Hematopoietic multipotent progenitor cell treated with erythropoietin and hydrocortisone succinate and interleukin-3 and kit ligand, for 15 days (in vitro differentiated cells): ENCODE measurements at regions not wholly inside any gene's neighbourhood (a gene's known extent, or its start where the extent isn't known, plus 50 kb on each side); places are given as distances from the start of the nearest gene placed in this dataset.

Source experiments
- DNase-seq: peaks from one replicate; pipeline ENCODE4 v3.0.0-alpha.2; 2015; ENCODE audit warnings: low spot score

DNA sequence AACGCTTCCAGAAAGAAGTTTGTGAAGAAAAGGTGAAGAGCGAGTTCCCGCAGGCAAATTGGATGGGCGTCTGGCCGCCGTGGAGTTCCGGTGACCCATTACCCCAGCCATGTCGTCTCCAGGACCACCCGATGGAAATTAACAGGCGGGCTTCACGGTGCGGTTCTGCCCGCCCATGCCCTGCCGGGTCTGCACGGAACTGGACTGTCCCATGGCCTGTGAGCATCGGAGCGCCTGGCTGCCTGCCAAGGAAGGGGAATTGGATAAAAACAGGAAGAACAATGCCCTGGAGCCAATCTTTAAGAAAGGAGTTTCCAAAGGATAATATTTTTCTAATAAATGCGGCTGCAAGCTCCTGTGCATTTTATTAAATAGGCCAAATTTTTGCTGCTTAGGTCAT, 319.8 kb upstream of the SLC7A11 start:
- DNase-seq = no peak

DNA sequence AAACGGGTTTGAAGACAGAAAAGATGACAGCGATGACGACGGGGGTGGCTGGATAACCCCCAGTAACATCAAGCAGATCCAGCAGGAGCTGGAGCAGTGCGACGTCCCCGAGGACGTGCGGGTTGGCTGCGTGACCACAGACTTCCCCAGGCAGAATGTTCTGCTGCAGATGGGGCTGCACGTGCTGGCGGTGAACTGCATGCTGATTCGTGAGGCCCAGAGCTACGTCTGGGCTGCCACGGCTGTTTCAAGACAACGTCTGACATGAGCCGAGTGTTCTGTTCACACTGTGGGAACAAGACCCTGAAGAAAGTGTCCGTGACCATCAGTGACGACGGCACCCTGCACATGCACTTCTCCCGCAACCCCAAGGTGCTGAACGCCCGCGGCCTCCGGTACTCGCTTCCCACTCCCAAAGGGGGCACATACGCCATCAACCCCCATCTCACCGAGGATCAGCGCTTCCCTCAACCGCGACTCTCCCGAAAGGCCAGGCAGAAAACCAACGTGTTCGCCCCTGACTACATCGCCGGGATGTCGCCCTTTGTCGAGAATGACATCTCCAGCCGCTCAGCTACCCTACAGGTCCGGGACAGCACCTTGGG, 319.2 kb upstream of the SLC7A11 start:
- DNase-seq = no peak

DNA sequence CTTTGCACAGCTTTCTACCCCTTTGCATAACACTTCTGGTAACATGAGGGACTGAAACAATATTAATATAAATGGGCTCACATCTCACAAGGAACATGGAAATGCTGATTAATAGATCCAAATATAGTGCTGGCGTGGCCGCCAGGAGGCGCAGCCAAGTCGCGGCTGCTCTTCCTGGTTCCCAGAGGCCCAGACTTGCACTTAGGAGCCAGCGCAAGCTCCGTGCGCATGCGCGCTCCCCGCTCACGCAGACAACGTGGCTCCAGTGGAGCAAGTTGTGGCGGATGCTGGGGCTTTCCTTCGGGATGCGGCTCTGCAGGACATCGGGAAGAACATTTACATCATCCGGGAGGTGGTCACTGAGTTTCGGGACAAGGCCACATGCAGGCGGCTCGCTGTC, 318.3 kb upstream of the SLC7A11 start:
- no peak for DNase-seq

DNA sequence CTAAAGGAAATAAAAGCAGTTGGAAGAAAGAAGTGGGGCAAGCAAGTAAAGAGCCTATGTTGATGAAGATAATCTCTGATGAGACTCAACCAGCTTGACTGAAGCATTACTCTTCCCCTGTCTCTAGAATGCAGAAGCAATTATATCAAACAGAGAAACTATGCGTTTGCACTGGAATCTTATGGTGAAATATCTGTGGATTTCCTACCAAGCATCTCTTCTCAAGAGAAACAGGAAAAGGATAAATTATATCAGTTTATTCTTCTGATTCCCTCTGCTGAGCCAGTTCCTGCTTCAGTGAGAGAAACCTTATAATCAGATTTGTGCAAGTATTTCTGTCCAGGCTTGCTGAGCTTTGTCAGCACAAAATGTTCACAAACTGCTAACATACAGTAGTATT, 316.7 kb upstream of the SLC7A11 start:
- DNase-seq = no peak

DNA sequence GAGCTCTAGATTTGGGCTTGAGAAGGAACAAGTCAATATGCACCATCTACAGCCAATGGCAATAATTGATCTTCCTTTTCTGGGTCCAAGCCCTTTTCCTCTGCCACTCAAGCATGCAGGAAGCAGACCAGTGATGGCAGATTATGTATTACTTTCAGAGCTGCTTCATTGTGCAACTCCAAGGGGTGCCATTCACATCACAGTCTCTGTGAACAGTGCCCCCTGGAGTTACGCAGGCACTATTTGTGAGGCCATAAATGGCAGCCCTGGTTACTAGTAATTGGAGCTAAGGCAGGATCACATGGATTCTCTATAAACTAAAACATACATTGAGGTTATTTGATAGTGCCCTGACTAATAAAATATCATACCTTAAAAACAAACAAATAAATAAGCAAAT, 313.4 kb upstream of the SLC7A11 start:
- DNase-seq = no peak

DNA sequence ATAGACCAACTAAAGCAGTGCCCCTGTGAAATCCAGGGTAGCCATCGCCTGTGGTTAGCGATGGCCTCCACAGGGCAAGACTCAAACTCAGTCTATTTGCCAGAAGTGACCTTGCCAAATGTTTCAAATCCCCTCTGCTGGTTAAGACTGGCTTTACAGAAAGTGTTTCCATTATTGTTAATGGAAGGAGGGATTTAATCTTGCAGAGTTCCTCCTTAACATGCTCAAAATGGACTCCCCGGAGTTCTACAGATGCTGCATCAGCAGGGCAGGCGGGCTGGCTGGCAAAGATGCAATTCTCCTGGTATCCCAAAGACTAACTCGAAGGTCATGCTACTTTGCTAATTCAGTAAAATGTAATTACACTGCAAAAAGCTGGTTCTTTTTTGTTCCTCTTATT, 313.0 kb upstream of the SLC7A11 start:
- no peak for DNase-seq

DNA sequence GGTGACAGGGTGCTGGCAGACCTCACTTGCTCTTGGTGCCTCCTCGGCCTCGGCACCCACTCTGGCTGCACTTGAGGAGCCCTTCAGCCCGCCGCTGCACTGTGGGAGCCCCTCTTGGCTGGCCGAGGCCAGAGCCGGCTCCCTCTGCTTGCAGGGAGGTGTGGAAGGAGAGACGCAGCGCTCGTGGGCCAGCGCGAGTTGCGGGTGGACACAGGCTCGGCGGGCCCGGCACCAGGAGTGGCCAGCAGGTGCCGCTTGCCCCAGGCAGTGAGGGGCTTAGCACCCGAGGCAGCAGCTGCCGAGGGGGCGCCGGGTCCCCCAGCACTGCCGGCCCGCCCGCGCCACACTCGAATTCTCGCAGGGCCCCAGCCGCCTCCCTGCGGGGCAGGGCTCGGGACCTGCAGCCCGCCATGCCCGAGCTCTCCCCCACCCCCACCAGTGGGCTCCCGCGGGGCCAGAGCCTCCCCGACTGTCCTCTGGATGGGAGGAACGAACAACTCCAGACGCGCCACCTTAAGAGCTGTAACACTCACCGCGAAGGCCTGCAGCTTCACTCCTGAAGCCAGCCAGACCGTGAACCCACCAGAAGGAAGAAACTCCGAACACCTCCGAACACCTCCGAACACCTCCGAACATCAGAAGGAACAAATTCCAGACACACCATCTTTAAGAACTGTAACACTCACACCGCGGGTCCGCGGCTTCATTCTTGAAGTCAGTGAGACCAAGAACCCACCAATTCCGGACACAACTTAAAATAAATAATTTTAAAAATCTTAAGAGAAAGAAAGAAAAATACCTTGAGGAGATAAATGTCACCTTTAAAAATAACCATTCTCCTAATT, 311.1 kb upstream of the SLC7A11 start:
- no peak for DNase-seq

DNA sequence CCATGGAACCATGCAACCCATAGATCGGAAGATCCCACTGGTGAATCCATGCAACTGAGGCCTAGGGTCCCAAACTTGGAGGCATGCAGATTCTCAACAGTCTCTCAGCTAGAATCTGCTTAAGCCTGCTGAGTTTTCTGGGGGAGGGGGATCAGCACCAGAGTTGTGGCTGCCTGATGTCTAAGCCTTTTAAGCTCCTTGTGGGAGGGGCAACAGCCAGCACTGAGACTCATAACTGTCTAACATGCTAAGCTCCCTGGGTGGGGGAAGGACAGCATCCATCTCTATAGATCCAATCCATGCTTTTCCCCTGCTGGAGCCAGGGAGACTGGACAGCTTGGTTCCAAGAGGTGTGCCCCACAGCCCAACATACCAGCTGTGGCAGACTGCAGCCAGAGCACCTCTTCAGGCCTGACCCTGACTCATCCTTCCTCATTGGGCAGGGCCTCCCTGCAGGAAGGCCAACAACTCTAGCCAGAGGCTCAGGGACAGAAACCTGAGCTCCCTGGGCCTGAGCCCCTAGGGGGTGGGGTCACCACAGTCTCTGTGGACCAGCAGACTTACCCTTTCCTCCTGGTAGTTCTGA, 300.1 kb upstream of the SLC7A11 start:
- no peak for DNase-seq

DNA sequence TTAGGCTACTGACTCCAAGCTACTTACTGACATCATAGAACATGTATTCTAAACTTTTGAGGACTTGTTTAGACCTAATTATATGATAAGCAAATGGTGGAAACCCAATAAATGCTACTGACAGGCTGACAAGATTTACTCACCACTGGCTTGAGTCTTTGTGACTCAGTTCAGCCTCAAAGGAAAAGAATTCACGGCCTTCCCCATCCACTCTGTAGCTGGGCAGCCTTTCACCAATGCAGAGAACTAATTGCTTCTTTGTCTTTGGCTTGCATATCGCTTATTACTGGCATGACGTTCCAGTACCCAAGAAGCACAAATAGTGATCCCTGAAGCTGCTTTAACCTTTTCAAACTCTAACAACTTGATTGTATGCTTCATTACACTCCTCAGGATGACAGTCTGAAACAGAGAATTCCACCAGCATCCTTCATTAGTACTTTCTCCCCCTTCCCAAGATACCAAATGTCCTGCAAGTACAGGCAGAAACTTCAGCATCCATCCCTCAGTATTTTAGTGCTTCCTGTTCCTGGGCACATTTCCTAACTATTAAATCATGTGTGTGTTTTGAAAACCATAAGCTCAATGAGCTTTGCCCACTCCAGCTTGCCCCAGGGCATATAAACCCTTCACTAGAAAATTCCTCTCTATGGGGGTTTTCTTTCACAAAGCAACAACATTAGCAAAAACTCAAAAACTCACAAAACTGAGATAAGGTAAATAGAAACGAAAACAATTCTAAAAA, 298.1 kb upstream of the SLC7A11 start:
- no peak for DNase-seq

DNA sequence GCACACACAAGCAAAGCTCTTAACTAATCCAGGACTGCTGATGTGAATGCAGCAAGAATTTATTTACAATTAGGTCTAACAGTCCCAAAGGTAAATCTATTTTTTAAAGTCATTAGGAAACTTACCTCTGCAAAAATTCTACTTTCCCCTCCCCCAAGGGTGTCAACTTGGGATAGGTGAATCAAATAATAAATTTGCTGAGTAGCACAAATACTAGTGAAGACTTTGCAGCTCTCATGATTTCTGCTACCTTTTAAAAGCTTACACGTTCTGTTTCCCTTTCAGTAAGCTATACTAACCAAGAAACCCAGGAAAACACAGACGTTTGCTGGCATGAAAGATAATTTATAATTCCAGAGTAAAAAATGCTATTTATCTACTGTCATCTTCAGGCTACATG, 296.6 kb upstream of the SLC7A11 start:
- DNase-seq = no peak

DNA sequence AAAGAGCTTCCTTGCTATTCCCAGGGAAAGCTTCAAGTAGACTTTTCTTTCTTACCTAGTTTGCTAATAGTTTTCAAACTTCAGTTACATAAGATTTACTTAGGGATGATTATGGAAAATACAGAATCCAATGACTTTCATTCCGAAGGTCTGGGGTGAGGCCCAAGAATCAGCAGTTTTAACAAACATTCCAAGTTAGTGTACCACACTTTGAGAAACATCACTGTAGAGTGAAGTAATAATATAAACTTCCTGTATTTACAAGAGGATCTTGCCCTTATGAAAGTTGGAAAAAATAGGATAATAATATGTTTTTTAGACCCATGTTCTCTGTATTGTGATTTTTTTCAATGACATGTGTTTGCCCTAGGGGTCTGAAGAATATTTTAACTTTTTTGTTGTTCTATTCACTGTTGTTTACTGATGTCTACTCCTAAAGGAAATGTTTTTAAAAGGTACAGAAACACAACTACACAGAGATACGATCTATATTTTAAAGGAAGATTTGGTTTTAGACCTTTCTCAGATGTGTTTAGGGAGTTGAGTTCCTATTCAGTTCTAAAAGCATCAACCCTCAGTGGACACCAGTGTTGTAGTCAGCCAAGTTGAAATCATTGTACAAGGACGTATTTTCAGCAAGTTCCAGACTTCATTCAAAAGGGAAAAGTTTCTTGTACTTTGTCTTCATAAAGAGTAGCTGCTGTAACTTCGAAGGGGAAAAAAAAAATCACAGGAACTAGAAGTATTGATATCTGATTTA, 295.8 kb upstream of the SLC7A11 start:
- no peak for DNase-seq

DNA sequence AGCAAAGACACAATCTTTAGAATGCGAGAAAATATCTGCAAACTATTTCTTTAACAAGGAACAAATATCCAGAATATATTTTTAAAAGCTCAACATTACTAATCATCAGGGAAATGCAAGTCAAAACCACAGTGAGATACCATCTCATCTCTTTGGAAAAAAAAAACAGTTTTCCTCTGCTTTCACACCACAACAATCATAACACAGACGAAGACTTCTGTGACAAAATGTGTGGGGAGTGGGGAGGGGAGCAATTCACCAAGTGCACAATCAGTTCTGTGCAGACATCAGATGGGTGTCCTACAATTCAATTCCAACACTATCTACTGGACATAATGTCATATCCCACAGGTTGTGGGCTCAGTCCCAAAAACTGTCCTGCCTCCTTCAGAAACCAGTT, 293.2 kb upstream of the SLC7A11 start:
- no peak for DNase-seq

DNA sequence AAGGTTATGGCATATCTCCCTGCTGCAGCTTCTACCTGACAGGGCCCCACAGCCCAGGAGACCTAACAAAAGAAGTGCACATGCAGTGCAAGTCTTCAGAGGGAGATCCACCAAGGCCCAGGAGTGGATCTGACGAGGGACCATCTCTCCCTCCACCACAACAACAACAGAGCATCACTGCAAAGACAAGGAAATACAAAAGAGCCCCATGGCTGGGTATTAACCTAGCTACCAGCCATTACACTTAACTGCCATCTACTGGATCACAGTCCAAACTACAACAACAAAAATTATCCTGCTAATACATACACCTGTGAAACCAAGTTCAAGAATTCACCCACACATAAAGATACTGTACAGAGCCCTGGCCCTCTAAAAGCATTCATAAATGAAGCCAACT, 280.2 kb upstream of the SLC7A11 start:
- DNase-seq = no peak

DNA sequence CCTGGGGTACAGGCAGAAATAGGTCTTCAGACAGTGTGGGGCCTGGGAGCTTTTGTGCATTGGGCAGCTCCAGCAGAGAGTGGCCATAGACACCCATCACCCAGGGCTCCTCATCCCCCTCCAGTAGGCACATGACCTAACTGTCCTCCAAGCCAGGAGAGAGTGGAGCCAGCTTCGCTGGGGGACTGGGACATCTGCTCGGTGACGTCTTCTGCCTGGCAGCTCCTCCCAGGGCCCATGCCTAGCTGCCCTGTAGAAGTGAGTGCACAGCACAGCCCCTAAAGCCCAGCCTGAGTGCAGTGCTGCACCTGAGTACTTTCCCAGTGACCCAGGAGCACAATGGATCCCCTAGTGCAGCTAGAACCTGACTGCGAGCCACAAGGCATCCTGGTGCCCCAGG, 279.7 kb upstream of the SLC7A11 start:
- no peak for DNase-seq

DNA sequence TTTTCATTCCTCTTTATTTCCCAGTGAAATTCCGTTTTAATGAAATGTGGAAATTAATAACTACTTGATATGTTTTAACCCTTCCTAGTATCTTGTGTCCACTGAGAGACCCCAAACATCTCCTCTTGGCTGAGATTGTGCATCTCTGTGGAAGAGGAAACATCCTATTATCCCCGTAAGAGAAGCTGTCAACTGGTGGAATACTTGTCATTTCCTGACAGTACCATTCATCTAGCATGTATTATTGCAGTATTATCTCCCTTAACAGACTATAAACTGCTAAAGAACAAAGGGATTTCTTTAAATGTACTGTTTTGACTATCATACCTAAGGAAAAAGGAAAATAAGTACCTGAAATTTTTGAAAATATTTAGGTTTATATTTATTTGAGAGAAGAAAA, 277.3 kb upstream of the SLC7A11 start:
- DNase-seq = no peak

DNA sequence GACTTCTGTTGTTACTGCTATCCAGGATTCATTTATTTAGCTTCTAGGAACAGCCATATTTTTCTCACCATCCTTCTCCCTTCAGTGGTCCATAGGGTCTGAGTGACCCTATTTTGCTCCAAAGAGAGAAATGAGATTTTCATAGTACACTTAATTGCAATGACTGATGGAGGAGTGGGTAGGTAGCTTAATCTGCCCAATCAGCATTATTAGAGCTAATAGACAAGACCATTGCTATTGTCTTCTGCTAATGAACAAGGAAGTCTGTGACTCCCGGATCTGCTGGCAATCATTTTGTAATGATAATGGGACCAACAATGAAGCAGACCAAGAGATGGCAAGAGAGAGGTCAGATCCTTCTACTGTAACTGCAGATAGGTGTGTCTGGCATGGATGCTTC, 271.4 kb upstream of the SLC7A11 start:
- DNase-seq = no peak

DNA sequence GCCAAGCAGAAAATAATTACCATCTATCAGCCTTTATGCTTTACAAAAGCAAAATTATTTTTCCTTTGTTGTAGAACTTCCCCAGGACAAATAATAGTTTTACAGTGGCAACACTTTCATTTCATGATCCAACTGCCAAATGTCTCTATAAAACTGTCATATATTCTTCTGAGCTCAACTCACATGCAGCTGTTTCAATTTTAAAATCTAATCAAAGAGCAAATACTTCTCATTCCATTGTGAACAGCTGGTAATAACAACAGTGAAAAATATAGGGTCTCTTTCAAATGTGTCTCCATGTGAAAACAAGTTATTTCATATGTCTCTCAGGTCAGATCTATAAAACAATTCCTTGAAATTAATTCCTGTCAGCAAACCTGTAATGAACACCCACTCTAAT, 270.6 kb upstream of the SLC7A11 start:
- no peak for DNase-seq

DNA sequence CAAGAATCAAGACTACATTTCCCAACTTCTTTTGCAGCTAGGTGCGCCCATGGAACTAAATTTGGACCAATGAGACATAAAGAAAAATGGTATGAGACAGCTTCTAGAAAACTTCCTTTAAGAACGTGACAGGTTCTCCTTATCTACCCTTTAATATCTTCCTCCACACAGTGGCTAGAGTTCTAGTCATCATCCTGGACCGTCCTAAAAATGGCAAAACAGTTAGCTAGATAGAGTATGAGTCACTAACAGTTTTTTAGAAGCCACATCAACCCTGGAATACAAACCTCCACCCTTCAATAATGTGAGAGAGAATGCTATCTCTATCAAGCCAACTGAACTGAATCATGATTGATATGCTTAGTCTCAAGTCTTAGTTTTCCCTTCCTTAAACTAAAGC, 267.9 kb upstream of the SLC7A11 start:
- DNase-seq = no peak

DNA sequence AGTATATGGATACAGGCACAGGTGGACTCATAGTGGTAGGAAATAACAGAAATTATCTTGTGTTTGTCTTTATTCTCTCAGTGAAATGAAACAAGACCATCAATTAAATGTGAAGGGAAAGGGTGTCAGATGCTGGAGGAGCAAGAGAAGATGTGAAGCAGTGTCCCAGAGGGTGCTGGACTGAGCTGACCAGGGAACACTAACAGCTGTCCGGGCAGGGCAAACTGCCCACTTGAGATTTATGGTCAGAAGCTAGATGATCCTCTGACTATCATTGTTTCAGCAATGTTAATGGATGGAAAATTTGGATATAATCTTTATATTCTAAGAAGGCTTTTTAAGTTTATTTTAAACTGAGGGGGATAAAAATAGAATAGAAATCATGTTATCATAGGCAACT, 267.2 kb upstream of the SLC7A11 start:
- no peak for DNase-seq

DNA sequence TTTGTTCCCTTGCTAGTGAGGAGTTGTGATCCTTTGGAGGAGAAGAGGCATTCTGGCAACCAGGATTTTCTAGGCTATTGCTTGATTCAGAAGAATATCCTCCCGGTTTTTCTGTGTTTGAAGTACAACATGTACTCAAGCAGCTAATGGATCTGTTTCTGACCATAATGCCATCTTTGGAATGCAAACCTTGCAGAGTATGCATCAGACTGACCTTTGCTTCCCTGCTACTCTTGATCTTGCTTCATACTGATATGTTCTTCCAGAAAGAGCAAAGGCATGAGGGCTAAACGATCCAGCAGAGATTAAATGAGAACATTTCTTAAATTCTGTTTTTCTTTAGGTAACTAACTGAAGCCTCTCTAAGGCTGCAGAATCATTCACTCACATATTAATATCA, 265.4 kb upstream of the SLC7A11 start:
- no peak for DNase-seq

DNA sequence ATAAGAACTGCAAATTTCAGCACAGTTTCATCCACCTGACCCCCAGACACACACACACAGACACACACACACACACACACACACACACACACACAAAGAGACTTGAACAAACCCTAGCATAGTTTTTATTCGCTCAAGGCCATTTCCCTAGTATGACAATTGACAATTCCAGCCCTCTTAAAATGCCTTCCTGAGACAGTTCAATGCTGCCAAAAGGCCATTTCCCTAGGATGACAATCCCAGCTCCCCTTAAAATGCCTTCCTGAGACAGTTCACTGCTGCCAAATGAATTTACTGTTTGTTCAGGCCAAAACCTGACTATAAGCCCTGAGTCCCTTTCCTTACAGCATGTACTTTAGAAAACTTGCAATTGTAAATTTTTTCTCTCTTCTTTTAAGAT, 259.5 kb upstream of the SLC7A11 start:
- no peak for DNase-seq

DNA sequence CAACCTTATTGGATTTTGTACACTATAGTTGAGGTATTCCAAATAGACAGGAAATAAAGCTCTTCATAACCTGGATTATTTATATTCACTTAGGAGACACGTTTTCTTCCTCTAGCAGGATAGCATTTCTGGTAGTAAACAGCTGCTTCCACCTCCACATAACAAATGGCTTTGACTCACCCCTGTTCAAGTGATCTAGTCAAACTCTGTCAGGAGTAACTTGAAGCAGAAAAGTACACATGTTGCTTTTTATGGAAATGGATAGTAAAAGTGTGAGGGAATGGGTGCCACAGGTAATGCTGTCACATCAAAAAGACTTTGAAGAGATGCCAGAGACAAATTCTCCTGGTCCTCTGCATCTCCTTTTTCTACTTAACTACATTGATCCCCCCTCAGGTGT, 258.7 kb upstream of the SLC7A11 start:
- DNase-seq = no peak
